Epithelial cell of proximal tubule (primary cell): ENCODE measurements at regions not wholly inside any gene's neighbourhood (a gene's known extent, or its start where the extent isn't known, plus 50 kb on each side); places are given as distances from the start of the nearest gene placed in this dataset.
A peak's percentile ranks its signal among the peaks of the same experiment; 100 is the strongest.

Experiments used
- DNase-seq: peaks from one replicate; pipeline ENCODE4 v3.0.0-alpha.2; 2011; ENCODE audit warnings: low read depth
- H3K4me3 ChIP-seq: 2 replicates; pipeline ENCODE4 v1.5.1; 2011; ENCODE audit warnings: low read depth, mild to moderate bottlenecking, low read length
- CTCF ChIP-seq: conservative IDR thresholded peaks from 2 replicates; pipeline ENCODE4 v1.5.1; 2012; ENCODE audit warnings: low read depth, mild to moderate bottlenecking, low read length

- no peak for TF ChIP-seq CTCF
- H3K4me3 ChIP-seq, result no peak overlapping the region
- no peak for DNase-seq
Observed at GRCh38 chr5:152607401-152608160, 202.5 kb upstream of the NMUR2 start.

- TF ChIP-seq CTCF, result no peak
- no peak for DNase-seq
- H3K4me3 ChIP-seq, result no peak overlapping the region
Observed at GRCh38 chr5:152608458-152608857, 203.4 kb upstream of the NMUR2 start.

GRCh38 chr5:152619756-152620155, 214.7 kb upstream of the NMUR2 start:
- TF ChIP-seq CTCF, result no peak
- H3K4me3 ChIP-seq, result no peak overlapping the region
- no peak for DNase-seq

GRCh38 chr5:152622628-152623027, 217.5 kb upstream of the NMUR2 start:
- no peak for TF ChIP-seq CTCF
- no peak overlapping the region for H3K4me3 ChIP-seq
- no peak for DNase-seq

GRCh38 chr5:152623951-152624350, 218.9 kb upstream of the NMUR2 start:
- no peak for TF ChIP-seq CTCF
- peak; percentile 33 for DNase-seq
- no peak overlapping the region for H3K4me3 ChIP-seq

- DNase-seq, result no peak
- H3K4me3 ChIP-seq, result no peak overlapping the region
- TF ChIP-seq CTCF, result no peak
Observed at GRCh38 chr5:152625696-152626095, 220.6 kb upstream of the NMUR2 start.

GRCh38 chr5:152631221-152631620, 226.1 kb upstream of the NMUR2 start:
- no peak for DNase-seq
- H3K4me3 ChIP-seq, result no peak overlapping the region
- no peak for TF ChIP-seq CTCF
